GM21723 (cell line): ENCODE measurements at regions not wholly inside any gene's neighbourhood (a gene's known extent, or its start where the extent isn't known, plus 50 kb on each side); places are given as distances from the start of the nearest gene placed in this dataset.
"Not testable (repeated sequence)": the region's sequence is repeated elsewhere in the genome, so short reads cannot be mapped to it uniquely, and the experiment has no call there.

ENCODE experiments used
- ATAC-seq: cut with Tn5 transposase; IDR thresholded peaks from one replicate; pipeline ENCODE4 v1.9.1; 2021; ENCODE audit warnings: mild to moderate bottlenecking, moderate library complexity; ENCODE audit not compliant: unreplicated experiment

DNA sequence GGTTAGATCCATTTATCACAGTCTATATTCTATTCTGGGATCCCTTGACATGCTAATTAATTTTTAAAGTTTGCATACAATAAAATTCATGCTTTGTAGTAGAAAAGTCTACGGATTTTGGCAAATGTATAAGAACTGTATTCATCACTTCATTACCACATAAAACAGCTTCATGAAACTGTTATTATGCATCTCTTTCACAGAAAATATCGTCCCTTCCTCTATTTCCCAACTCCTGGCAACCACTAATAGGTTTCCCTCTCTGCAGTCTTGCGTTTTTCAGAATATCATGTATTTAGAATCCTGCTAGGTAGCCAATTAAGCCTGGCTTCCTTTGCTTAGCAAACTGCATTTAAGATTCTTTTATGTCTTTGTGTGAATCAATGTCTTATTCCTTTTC, 441.3 kb upstream of the RGS17 start:
- ATAC-seq, result no peak

DNA sequence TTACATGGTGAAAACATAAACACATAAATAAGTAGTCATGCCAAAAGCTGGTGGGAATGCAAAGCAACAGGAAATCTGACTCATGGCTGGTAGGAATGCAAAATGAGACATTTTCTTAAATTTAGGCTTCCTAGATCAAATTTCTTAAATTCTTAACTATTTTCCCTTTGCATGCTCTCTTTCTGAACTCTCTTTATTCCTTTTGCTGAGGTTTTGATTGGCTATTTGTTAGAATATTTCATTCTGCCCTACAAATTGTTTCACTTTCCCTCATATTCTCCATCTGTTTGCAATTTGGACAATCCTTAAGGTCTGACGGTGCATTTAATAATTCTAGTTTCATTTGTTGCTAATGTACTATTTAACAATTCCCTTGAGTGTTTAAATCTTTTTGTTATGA, 437.5 kb upstream of the RGS17 start:
- no peak for ATAC-seq

DNA sequence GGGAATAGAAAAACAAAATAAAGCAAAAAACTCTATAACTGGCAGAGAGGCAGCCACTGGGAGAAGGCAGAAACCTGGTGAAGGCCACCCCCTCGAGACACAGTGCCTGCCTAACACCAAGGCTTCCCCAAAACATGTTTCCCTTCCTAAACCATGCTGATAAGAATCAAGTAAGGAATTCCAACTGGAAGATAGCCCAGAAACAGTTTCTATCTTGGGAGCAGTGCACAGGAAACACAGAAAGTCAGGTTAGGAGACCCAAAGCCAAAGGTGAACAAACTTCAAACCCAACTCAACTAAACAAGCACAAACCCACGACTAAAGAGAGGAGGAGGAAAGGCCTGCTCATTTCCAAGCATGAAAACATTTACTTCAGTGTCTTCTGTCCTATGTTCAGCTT, 433.7 kb upstream of the RGS17 start:
- no peak for ATAC-seq

DNA sequence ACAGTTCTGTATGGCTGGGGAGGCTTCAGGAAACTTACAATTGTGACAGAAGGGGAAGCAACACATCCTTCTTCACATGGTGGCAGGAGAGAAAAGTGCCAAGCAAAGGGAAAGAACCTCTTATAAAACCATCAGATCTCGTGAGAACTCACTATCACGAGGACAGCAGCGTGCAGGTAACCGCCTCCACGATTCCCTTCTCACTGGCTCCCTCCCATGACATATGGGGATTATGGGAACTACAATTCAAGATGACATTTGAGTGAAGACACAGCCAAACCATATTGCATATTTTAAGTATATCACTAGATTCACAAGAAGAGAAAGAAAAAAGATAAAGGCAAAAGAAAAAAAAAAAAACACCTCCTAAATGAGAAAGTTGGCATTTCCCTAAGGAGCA, 431.9 kb upstream of the RGS17 start:
- no peak for ATAC-seq

DNA sequence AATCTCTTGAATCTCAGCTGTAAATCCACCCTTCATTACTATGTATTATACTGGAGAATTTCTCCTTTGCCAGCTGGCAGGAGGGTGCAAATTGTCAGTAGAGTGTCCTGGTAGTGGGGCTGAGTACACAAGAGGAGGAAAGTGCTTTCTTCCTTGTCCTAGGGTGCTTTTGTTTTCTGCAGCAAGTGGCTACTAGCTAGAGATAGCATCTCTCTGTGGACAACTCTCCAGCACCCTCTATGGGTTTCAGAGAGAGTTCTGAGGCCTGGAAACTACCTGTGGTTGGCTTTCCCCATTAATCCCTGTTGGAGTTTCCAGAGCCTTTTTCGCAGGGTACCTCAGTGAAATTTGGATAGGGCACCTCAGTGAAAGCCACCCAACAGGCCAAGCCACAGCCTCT, 422.5 kb upstream of the RGS17 start:
- no peak for ATAC-seq

DNA sequence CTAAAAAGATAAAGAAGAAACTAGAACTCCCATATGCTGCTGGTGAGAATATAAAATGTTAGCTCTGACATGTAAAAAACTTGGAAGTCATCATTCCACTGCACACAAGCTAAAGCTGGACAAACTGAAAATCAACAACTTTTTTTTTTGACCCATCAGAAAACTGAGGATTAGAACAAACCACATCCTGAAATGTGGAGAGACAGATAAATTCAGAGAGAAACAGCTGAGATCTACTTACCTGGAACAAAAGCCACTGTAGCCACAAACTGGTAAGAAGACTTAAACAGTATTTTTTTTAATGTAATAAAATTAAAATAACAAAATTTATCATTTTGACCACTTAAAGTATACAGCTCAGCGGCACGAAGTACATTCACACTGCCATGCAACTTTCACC, 408.5 kb upstream of the RGS17 start:
- ATAC-seq, result no peak

DNA sequence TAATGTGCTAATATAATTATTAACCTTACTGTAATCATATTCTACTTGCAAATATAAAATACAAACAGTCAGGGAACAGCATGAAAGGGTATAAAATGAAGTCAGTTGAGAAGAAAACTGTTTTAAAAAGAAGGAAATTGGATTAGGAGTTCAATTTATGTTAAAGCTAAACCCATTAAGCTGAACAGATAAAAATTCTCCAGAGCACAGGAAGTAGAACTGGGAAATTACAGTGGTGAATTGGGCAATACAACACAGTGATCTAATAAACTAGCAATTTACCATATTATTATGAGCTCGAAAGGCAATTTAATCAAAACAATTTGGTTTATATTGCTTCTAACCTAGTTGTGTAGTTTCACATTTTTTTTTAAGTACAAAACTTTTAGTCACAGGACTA, 407.4 kb upstream of the RGS17 start:
- no peak for ATAC-seq

DNA sequence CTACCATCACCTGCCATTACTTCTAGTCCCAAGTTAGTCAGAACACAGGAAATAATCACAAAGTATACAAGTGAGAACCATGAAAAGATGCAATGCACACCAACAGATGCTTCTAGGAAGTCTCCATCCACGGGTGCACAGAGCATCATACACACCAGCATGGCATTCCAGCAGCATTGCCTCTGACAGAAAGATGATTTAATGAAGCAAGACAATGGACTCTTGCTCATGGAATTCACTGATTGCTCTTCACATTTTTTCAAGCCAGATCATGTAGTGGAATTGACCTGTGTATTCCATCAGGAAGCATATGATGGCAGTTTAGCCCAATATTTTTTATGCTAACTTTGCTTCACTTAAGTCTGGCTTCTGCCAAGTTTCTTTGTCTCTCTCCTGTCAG, 406.3 kb upstream of the RGS17 start:
- no peak for ATAC-seq

DNA sequence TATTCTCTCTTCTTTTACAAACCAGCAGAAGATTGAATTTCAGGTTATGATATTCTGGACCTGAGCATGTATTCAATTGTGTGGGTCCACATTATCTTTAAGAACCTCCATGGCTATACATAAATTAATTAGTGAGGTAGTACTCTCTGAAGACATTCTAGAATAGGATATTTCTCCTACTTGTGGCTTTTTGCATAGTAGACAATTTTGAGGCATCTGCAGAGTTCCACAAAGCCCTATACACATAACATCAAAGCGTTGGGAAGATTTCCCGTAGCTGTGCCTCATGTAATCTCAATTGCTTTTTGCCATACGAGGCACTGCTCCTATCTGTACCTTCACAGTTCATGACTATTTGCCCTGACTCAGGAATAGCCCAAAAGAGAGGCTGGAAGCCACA, 395.4 kb upstream of the RGS17 start:
- ATAC-seq, result no peak

DNA sequence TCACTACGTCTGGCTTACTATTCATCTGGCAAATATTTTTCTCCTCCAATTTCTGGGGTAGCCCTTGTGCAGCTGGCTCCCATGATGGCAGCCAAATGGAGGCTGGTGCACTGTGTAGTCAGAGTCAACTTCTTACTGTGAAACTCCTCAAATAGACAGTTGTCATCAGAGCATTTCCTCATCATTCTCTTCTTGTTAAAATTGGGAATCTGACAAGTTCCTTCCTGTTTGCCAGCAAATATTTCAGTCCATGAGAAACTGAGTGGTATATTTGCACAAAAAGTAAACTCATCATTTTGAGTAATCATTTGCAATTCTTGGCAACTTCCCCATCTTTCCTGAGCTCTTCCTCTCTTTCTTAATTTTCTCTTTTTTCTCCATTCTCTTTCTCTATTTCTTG, 394.9 kb upstream of the RGS17 start:
- ATAC-seq, result no peak

DNA sequence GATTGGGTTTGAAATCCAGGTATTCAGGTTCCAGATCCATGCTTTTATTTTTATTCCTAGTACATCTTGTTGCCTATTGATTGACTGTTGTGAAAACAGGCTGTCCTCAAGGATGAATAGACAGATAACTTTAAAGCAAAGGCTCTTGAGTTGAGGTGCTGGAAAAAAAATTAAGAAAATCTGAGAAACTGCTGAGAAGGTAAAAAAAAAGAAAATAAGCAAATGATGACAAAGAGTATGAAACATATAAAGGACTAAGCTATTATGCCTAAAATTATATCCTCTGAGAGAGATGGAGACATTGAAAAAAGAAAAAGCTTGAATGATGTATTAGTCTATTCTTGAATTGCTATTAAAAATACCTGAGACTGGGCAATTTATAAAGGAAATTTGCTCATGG, 392.3 kb upstream of the RGS17 start:
- ATAC-seq, result no peak

DNA sequence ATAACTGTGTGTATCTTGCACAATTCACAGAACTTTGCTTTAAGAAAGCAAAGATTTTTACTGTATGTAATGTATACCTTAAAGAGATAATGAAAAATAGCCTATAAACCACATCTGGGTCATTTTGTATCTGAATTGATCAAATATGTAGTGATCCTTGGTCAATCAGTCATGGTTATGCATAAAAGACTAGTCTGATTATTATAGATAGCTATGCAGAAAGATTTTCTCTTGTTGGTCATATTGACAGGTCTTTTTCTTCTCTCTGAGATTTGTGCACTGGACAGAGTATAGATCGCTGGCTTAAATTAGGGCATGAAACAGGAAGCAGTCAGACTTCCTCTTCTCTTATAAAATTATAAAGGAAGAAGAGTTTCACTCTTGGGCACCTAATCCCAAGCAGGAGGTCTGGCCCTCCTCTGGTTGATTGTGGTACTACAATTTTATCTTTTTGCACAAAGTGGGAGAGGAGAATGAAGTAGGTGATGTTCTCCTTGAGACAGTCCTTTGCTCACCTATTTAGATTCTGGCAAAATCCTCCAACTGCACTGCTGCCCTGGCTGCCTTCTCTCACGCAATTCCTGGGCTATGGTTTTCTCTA, 380.9 kb upstream of the RGS17 start:
- ATAC-seq, result peak; percentile 84

DNA sequence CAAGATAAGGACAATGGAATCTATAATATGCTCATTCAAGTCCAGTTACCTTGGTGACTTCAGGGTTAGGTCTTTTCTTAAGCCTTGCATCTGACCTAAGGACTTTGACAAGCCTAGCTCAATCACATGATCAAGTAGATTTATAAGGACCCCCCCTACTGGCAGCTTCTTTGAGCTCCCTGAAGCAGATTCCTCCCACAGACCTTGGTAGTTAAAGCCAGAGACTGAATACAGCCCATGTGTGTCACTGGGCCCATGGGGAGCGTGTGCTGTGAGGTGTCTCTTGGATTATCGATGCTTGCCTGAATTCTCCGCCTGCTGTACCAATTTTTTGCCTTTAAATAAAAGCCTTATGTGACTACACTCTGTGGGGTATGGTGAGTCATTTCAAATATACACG, 372.7 kb upstream of the RGS17 start:
- no peak for ATAC-seq

DNA sequence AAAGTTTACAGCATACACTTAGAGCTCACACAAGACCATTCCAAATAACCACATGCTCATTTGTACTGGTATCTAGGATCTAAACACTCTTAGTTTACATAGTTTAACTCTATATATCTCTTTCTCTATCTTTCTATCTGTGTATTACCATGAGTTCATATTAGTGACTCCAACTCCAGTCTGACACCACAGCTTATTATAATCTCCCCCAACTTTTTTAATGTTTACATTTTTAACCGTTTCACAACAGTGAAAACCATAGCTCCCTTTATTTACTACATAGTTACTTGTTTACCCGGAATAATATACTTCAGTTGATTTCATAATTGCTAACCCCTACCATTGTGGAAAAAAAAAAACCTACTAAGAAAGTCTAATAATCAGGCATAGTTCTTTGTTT, 362.4 kb upstream of the RGS17 start:
- no peak for ATAC-seq

DNA sequence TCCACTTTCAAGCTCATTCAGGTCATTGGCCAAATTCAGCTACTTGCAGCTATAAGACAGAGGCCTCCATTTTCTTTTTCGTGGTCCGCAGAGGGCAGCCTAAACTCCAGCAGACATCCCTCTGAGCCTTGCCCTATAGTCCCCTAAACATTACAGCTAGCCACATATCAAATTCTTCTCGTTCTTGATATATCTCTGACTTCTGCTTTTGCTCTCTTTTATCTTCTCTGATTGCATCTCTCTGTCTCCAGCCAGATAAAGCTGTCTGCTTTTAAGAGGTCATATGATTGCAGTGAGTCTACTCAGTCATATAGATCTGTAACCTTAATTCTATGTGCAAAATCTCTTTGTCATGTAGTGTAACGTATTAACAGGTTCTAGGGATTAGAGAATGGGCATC, 358.4 kb upstream of the RGS17 start:
- no peak for ATAC-seq

DNA sequence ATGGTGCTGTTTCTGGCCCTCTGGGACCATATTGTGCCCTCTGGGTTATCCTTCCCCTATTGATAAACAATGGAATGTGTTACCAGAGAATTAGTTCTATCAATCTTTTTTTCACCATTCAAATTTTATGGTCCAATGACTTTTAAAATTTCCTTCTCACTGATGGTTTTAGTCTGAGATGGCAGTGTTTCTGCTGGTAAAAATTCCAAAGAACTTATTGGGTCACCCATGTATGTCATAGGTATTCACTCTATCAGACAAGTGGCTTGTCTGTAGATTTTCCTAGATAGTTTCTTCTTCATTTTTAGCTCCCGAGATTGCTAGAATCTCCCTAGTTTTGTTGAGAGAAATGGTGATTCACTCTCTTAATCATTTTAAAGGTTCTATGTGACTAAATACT, 357.2 kb upstream of the RGS17 start:
- no peak for ATAC-seq

DNA sequence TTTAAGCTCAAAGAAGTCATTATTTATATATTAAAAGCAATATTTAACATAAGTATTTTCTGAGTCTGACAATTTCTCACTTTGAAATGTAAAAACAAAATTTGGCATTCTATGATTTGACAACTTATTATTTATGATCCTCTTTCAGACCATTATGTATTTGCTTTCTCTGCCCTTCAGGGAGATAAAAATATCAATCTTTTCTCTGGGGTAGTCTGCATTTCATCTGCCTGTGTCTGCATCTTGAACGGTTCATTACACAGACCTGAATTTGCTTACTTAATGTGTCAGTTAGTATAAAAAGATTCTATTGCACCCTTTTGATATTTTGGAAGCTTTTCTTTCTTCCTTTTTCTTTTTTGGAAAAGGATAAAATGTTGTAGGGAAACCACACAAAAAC, 354.0 kb upstream of the RGS17 start:
- ATAC-seq, result no peak

DNA sequence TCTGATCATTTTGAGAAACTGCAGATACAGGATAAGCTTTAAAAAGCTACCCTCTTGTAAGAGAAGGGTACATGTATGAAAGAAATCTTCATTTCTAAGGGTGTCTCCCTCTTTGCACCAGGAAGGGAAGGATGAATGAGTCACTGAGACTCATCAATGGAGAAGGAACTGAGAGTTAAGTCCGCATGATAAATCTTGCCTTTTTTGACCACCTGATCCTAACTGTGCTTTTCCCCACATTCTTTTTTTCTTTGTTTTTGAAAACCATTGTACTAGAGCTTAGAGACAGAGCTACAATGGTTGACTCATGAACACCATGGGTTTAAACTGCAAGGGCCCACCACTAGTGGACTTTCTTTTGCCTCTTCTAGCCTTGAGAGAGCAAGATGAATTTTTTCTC, 353.0 kb upstream of the RGS17 start:
- ATAC-seq, result no peak

DNA sequence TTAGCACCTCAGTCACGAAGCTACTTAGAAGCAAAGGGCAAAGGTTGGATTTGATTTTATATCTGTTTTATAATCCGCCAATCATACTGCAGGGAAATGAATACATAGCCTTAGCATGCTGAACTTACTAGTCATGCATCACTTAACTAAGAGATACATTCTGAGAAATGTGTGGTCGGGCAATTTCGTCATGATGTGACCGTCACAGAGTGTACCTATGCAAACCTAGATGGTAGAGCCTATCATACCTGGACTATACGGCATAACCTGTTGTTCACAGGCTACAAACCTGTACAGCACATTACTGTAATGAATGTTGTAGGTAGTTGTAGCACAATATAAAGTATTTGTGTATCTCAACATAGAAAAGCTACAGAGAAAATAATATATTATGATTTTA, 345.2 kb upstream of the RGS17 start:
- ATAC-seq, result no peak

DNA sequence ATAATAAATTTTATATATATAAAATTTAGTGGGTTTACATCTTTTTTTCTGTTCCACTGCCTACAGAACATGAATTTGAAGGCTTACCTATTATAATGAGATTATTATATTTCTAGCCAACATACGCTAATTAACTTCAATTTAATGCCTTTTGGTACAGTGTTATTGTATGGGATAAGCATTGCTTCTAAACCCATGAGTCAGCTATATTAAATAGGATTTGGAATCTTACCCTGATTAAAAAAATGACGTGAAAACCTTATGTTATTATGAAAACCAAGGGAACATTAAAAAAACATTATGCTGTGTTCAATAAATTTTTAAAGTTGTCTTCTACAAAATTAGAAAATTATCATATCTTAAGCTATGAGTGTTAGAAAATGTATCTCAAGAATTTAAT, 334.0 kb upstream of the RGS17 start:
- ATAC-seq, result no peak

DNA sequence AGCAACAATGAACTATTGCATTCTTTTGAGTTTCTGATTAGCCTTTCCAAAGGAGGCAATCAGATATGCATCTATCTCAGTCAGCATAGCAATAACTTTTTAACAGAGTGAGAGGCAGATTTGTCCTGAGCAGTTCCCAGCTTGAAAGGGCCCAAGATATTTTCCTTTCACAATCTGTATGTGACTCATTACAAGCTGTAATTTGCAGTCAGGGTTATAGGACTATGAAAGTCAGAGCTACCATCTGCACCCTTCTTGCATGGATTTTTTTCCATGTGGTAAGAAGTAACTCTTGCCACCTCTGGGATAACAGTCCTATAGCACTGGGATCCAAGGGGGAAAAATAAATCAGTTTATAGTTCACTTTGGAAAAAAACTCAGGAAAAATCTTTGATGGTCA, 318.2 kb upstream of the RGS17 start:
- ATAC-seq, result no peak

DNA sequence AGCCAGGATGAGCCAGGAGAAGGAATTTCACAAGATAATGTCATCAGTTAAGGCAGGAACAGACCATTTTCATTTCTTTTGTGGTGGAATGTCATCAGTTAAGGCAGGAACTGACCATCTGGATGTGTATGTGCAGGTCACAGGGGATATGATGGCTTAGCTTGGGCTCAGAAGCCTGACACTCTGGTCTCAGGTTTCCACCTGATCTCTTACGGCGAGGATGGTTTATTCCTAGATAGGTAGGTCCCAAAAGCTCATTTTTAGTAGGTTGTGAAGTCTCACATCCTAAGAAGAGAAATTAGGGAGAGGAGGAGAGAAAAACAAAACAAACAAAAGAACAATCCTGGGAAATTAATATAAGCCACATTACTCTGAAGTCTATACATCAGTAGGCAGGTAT, 311.7 kb upstream of the RGS17 start:
- ATAC-seq, result not testable (repeated sequence)

DNA sequence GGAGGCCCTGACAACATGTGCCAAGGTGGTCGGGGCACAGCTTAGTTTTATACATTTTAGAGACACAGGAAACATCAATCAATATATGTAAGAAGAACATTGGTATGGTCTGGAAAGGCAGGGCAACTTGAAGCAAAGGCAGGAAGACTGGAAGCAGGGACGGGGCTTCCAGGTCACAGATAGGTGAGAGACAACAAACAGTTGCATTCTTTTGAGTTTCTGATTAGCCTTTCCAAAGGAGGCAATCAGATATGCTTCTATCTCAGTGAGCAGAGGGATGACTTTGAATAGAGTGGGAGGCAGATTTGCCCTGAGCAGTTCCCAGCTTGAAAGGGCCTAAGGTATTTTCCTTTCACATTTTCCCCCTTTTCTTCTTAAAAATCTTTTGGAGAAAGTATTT, 311.0 kb upstream of the RGS17 start:
- no peak for ATAC-seq

DNA sequence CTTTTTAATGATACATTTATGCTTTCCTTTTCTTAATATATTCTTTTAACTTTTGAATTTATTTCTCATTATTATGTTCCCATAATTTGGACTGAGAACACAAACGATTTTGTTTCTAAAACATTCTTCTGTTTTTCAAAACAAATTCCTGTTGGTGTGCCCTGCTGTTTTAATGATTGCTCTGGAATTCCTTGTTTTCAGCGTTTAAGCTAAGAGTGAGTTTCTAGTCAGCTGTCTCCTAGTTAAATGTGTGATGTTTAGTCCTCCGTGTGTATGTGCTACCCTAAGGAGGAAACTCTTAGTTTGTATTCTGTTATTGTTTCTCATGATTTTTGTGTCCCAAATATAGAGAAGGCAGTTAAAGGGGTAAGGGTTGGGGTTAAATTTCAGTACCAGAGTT, 306.1 kb upstream of the RGS17 start:
- no peak for ATAC-seq
